ENCODE measurements at regions not wholly inside any gene's neighbourhood (a gene's known extent, or its start where the extent isn't known, plus 50 kb on each side); places are given as distances from the start of the nearest gene placed in this dataset.

GRCh38 chr4:180285796-180286195, 1957.4 kb upstream of the TENM3 start:
- no peaks in the 10 kb centered on the region for H3K36me3 ChIP-seq (ENCODE audit: low read depth, missing control alignments)
- TF ChIP-seq POLR2A (IDR thresholded peaks at IDR 0.05), result no peak
- no peak for TF ChIP-seq CTCF (IDR thresholded peaks at IDR 0.05)
- no peaks in the 10 kb centered on the region for H3K27me3 ChIP-seq
- no peak overlapping the region for H3K4me3 ChIP-seq
- intact Hi-C loops (cut with DNase I; ENCODE audit: low total_unique reads), result no loop called here
- DNase-seq, result no peak
- H3K9me3 ChIP-seq, result no peaks in the 10 kb centered on the region
- H3K27ac ChIP-seq, result no peak overlapping the region
- WGBS, 2 donors, result 73 to 100% methylated on average over 1 of the region's 1 CpG
- no peaks in the 10 kb centered on the region for H3K4me1 ChIP-seq

- 68 to 79% methylated on average over 1 of the region's 1 CpG for WGBS, 2 donors
- Histone ChIP-seq H3K9me3 (no peaks in the 10 kb centered on the region), H3K36me3 (ENCODE audit: low read depth, missing control alignments) (no peaks in the 10 kb centered on the region), H3K27me3 (no peaks in the 10 kb centered on the region), H3K4me3 (no peak overlapping the region), H3K4me1 (no peaks in the 10 kb centered on the region), H3K27ac (no peak overlapping the region)
- no peak for TF ChIP-seq POLR2A (IDR thresholded peaks at IDR 0.05)
- no peak for TF ChIP-seq CTCF (IDR thresholded peaks at IDR 0.05)
- intact Hi-C loops (cut with DNase I; ENCODE audit: low total_unique reads), result no loop called here
- DNase-seq, result no peak
Observed at GRCh38 chr4:180292339-180292738, 1950.9 kb upstream of the TENM3 start.

- Histone ChIP-seq H3K9me3 (no peaks in the 10 kb centered on the region), H3K4me1 (no peaks in the 10 kb centered on the region), H3K27ac (no peak overlapping the region), H3K27me3 (no peaks in the 10 kb centered on the region), H3K36me3 (ENCODE audit: low read depth, missing control alignments) (no peaks in the 10 kb centered on the region), H3K4me3 (no peak overlapping the region)
- TF ChIP-seq CTCF (IDR thresholded peaks at IDR 0.05) (no peak), POLR2A (IDR thresholded peaks at IDR 0.05) (no peak)
- intact Hi-C loops (cut with DNase I; ENCODE audit: low total_unique reads), result no loop called here
- DNase-seq, result no peak
- 63 to 68% methylated on average over 4 of the region's 4 CpGs for WGBS, 2 donors
Observed at GRCh38 chr4:180296036-180296599, 1947.1 kb upstream of the TENM3 start.

- Histone ChIP-seq H3K4me3 (no peak overlapping the region), H3K27me3 (no peaks in the 10 kb centered on the region), H3K36me3 (ENCODE audit: low read depth, missing control alignments) (no peaks in the 10 kb centered on the region), H3K4me1 (no peaks in the 10 kb centered on the region), H3K27ac (no peak overlapping the region), H3K9me3 (no peaks in the 10 kb centered on the region)
- WGBS, 2 donors, result 62 to 82% methylated on average over 4 of the region's 4 CpGs
- DNase-seq, result no peak
- no peak for TF ChIP-seq CTCF (IDR thresholded peaks at IDR 0.05)
- no peak for TF ChIP-seq POLR2A (IDR thresholded peaks at IDR 0.05)
- intact Hi-C loops (cut with DNase I; ENCODE audit: low total_unique reads), result no loop called here
Observed at GRCh38 chr4:180304321-180304720, 1938.9 kb upstream of the TENM3 start.

- Histone ChIP-seq H3K27ac (no peak overlapping the region), H3K9me3 (no peaks in the 10 kb centered on the region), H3K27me3 (no peaks in the 10 kb centered on the region), H3K36me3 (ENCODE audit: low read depth, missing control alignments) (no peaks in the 10 kb centered on the region), H3K4me1 (no peaks in the 10 kb centered on the region), H3K4me3 (no peak overlapping the region)
- intact Hi-C loops (cut with DNase I; ENCODE audit: low total_unique reads), result no loop called here
- no peak for DNase-seq
- 94 to 96% methylated on average over 3 of the region's 3 CpGs for WGBS, 2 donors
- no peak for TF ChIP-seq POLR2A (IDR thresholded peaks at IDR 0.05)
- TF ChIP-seq CTCF (IDR thresholded peaks at IDR 0.05), result no peak
Observed at GRCh38 chr4:180310616-180311015, 1932.6 kb upstream of the TENM3 start.
